Pancreas (tissue), 10 donors: ENCODE measurements at regions not wholly inside any gene's neighbourhood (a gene's known extent, or its start where the extent isn't known, plus 50 kb on each side); places are given as distances from the start of the nearest gene placed in this dataset.
A peak's percentile ranks its signal among the peaks of the same experiment; 100 is the strongest.

Experiments used
- ATAC-seq, 4 donors: fragments of 200-7000 bp; cut with Tn5 transposase; one replicate each; pipeline versions ENCODE4 v1.8.0 to v1.9.1; 2020; ENCODE audit warnings: mild to moderate bottlenecking in 4 of 4, moderate library complexity in 4 of 4
- DNase-seq, 6 donors: peaks; one replicate each; pipeline ENCODE4 v3.0.0-alpha.2; 2020
- FAIRE-seq: peaks from 2 replicates; lab custom pipeline; 2012; peaks lifted over from hg19 to GRCh38; lab: Jason Lieb, UNC
- H3K27ac ChIP-seq, 4 donors: fragments of 200-600 bp; sonication (generic); 1 replicate in 3 of 4; 2 replicates in 1 of 4; pipeline versions ENCODE4 v1.5.0 to v1.8.0; 2020
- H3K27me3 ChIP-seq, 4 donors: fragments of 200-600 bp; one replicate each; pipeline ENCODE4 v1.8.0; 2021
- H3K36me3 ChIP-seq, 3 donors: fragments of 200-600 bp; sonication (generic) in 1 of 3; one replicate each; pipeline versions ENCODE4 v1.5.0 to v1.8.0; 2020 to 2021
- H3K4me1 ChIP-seq, 3 donors: fragments of 200-600 bp; one replicate each; pipeline ENCODE4 v1.8.0; 2021
- H3K4me3 ChIP-seq, 4 donors: fragments of 200-600 bp; sonication (generic) in 2 of 4; one replicate each; pipeline versions ENCODE4 v1.5.0 to v1.8.0; 2020 to 2021
- H3K9me3 ChIP-seq, 4 donors: fragments of 200-600 bp; one replicate each; pipeline ENCODE4 v1.8.0; 2021
- CTCF ChIP-seq, 4 donors: fragments of 200-600 bp; sonication (generic) in 3 of 4; IDR thresholded peaks; one replicate each; pipeline versions ENCODE4 v1.5.0 to v1.8.0; 2021; ENCODE audit warnings: antibody characterized with exemption in 4 of 4
- WGBS, 2 donors: extraction: QIAGEN DNeasy Blood & Tissue Kit; methylation state at CpG; one replicate each; pipeline ENCODE4 v1.1.7; 2013; 5-methylcytosine and 5-hydroxymethylcytosine counted together
- intact Hi-C, 3 donors: fragments of 100-400 bp; cut with DNase I; formaldehyde crosslinking; loops; one replicate each; pipeline versions ENCODE4 v1.11.1 to v1.14.2; 2022
- donor health status: healthy with polysubstance abuse.
- donor health status: DM: no; HTN: no; CAD: no; lungs with moderate emphysema.
- donor health status: DM: no; HTN: no; CAD: no.
- donor health status: control.
- donor health status: control.
- donor health status: Bipolar disorder and iron deficiency.
- donor health status: DM: yes; HTN: yes; CAD: no.
- donor health status: DM: no; HTN: no; CAD: no.
- donor health status: DM: no; HTN: no; CAD: no.
- donor health status: DM: yes; HTN: yes; CAD: no.

- ATAC-seq, result no peak
- DNase-seq, result no peak
- intact Hi-C loops, result no loop called here
- 81 to 87% methylated on average over 7 of the region's 7 CpGs for WGBS, 2 donors
- H3K4me3 ChIP-seq, result no peak overlapping the region
- no peaks in the 10 kb centered on the region for H3K27me3 ChIP-seq
- no peaks in the 10 kb centered on the region for H3K4me1 ChIP-seq
- H3K27ac ChIP-seq, result no peak overlapping the region
- no peaks in the 10 kb centered on the region for H3K9me3 ChIP-seq
- FAIRE-seq, result no peak
- H3K36me3 ChIP-seq, result no peaks in the 10 kb centered on the region
- no peak for TF ChIP-seq CTCF (IDR thresholded peaks at IDR 0.05)
Measured at GRCh38 chr12:67820694-67821093, 168.6 kb upstream of the IFNG-AS1 start.

GRCh38 chr12:67822826-67823225 lies 166.4 kb upstream of the IFNG-AS1 start:
- ATAC-seq (no peak), DNase-seq (no peak), FAIRE-seq (no peak)
- Histone ChIP-seq H3K4me1 (no peaks in the 10 kb centered on the region), H3K36me3 (no peaks in the 10 kb centered on the region), H3K4me3 (no peak overlapping the region), H3K9me3 (no peaks in the 10 kb centered on the region), H3K27ac (no peak overlapping the region), H3K27me3 (no peaks in the 10 kb centered on the region)
- no peak for TF ChIP-seq CTCF (IDR thresholded peaks at IDR 0.05)
- 98 to 99% methylated on average over 1 of the region's 1 CpG for WGBS, 2 donors
- intact Hi-C loops, result no loop called here

GRCh38 chr12:67826148-67826547 lies 163.1 kb upstream of the IFNG-AS1 start:
- Histone ChIP-seq H3K4me1 (no peaks in the 10 kb centered on the region), H3K27ac (no peak overlapping the region), H3K36me3 (no peaks in the 10 kb centered on the region), H3K27me3 (no peaks in the 10 kb centered on the region), H3K9me3 (no peaks in the 10 kb centered on the region), H3K4me3 (no peak overlapping the region)
- intact Hi-C loops, result no loop called here
- WGBS, 2 donors, result 76 to 80% methylated on average over 2 of the region's 2 CpGs
- ATAC-seq (no peak), DNase-seq (no peak), FAIRE-seq (no peak)
- no peak for TF ChIP-seq CTCF (IDR thresholded peaks at IDR 0.05)

- ATAC-seq, result peak in 3 of 4 donors; percentile 19 to 35 (median 31)
- Histone ChIP-seq H3K9me3 (no peaks in the 10 kb centered on the region), H3K27me3 (no peaks in the 10 kb centered on the region), H3K27ac (peak overlapping the region in 2 of 4 donors; percentile 26 to 53), H3K4me1 (no peaks in the 10 kb centered on the region), H3K36me3 (no peaks in the 10 kb centered on the region), H3K4me3 (peak overlapping the region in 1 of 4 donors; percentile 6)
- FAIRE-seq, result no peak
- no peak for DNase-seq
- TF ChIP-seq CTCF (IDR thresholded peaks at IDR 0.05), result no peak
- intact Hi-C loops, result no loop called here
- WGBS, 2 donors, result 86 to 90% methylated on average over 5 of the region's 5 CpGs
Measured at GRCh38 chr12:67826946-67827720, 162.1 kb upstream of the IFNG-AS1 start.

GRCh38 chr12:67827820-67828383 lies 161.3 kb upstream of the IFNG-AS1 start:
- H3K4me3 ChIP-seq, result peak overlapping the region in 1 of 4 donors; percentile 6
- peak; percentile 47 for FAIRE-seq

More at GRCh38 chr12:67827820-67828383, 161.3 kb upstream of the IFNG-AS1 start:
- WGBS, 2 donors, result 71 to 77% methylated on average over 7 of the region's 7 CpGs
- no peaks in the 10 kb centered on the region for H3K27me3 ChIP-seq
- peak overlapping the region in 2 of 4 donors; percentile 26 to 53 for H3K27ac ChIP-seq
- DNase-seq (no peak), ATAC-seq (peak in 3 of 4 donors; percentile 72 to 95 (median 93))
- H3K9me3 ChIP-seq, result no peaks in the 10 kb centered on the region
- intact Hi-C loops, result no loop called here
- H3K4me1 ChIP-seq, result no peaks in the 10 kb centered on the region
- no peak for TF ChIP-seq CTCF (IDR thresholded peaks at IDR 0.05)
- no peaks in the 10 kb centered on the region for H3K36me3 ChIP-seq
